LHCN-M2 (cell line): ENCODE measurements at regions not wholly inside any gene's neighbourhood (a gene's known extent, or its start where the extent isn't known, plus 50 kb on each side); places are given as distances from the start of the nearest gene placed in this dataset.
"Not testable (repeated sequence)": the region's sequence is repeated elsewhere in the genome, so short reads cannot be mapped to it uniquely, and the experiment has no call there.

ENCODE experiments used
- DNase-seq: peaks from one replicate; pipeline ENCODE4 v3.0.0-alpha.2; 2012; ENCODE audit warnings: low read depth

DNA sequence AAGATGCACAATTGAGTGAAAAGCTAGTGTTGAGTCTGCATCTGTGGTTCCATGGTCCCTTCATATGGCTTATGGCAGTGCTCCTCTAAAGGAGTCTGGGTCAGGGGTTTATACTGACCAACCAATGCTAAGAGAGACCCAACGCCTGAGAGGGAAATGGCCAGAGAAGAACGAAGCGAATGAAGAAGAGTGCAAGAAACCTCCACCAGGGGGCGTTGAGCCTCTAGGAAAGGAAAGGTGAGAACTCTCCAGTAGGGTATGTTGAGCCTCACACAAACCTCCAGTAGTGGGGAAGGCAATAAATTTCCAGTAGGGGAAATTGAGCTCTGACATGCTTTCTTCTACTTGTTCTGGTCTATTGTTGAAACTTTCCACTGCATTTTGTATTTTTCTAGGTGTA, 470.6 kb downstream of the PRDM9 start:
- no peak for DNase-seq

DNA sequence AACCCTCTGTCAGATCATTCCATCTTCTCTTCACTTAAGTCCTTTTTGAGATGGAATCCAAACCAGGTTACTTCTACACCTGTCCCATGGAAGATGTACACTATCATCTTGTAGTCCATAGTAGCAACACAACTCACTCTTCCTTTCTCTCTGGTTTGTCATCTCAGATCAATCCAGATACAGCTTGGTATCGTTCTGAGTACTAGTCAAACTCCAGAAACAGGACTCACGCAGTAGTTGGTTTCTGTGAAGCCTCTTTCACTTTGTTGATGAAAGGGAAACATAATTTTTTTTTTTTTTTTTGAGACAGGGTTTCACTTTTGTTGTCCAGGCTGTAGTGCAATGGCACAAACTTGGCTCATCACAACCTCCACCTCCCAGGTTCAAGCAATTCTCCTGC, 484.0 kb downstream of the PRDM9 start:
- DNase-seq = no peak

DNA sequence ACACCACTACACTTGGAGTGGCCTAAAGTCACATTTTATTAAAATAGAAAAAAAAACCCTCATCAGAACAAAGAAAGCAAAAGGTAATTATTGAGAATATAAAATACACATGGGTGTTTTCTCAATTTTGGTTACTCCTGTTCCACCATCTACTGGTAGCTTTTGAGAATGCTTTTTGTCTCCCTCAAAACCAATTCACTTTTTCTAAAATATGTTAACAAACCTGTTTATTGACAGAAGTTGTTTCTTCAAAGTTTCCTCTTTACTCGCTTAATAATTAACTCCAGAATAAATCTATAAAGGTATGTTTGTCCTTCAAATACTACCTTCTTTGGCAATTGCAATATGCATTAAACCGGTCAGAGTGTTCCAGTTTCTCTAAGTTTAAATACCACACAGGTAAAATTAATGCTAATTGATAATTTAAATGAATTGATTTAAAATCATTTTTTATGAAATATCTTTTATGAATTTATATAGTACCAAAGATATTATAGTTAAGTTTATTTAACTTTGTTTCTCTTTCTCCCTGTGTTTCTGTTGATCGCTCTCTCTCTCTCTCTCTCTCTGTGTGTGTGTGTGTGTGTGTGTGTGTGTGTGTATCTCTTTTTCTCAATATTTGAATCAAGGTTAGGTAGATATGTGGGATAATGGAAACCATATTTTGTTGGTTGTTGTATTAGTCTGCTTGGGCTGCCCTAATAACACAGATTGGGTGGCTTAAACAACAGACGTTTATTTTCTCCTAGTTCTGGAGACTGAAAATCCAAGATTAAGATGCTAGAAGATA, 487.4 kb downstream of the PRDM9 start:
- no peak for DNase-seq

DNA sequence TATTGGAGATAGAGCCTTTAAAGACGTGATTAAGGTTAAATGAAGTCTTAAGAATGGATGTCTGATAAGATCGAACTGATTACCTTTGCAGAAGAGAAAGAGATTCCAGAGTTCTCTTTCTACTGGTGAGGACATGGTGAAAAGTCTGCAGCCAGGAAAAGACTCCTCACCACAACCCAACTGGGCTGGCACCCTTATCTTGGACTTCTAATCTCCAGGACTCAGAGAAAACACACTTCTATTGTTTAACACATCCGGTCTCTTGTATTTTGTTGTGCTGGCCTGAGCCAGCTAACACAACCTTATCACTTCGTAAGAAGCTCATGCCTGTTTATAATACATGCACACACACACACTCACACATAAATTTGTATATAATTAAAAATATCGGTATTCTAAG, 489.1 kb downstream of the PRDM9 start:
- no peak for DNase-seq

DNA sequence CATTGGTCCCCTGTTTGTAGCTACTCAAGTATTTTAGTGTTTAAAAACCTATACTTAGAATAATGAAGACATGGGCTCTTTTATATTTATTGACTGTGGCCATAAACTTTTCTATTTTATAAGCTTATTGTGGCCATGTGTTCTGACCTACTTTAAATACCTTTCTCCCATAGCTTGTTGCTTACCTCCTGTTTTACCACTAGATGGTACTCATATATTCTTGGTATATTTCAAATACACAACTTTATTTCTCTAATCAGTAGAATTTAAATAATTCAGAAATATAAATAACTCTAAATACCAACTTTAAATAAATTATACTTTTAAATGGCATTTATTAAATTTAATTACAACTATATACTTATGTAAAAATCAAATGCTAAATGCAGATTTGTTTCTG, 498.0 kb downstream of the PRDM9 start:
- DNase-seq = no peak

DNA sequence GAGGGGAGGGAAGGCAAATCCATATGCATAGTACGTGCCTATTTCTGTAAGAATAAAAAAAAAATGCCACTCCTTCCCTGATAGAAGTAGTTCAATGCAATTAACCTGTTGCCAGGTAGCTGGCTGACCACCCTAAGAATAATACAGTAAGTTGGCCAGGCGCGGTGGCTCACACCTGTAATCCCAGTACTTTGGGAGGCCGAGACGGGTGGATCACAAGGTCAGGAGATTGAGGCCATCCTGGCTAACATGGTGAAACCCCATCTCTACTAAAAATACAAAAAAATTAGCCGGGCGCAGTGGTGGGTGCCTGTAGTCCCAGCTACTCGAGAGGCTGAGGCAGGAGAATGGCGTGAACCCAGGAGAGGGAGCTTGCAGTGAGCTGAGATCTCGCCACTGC, 510.3 kb downstream of the PRDM9 start:
- DNase-seq = not testable (repeated sequence)

DNA sequence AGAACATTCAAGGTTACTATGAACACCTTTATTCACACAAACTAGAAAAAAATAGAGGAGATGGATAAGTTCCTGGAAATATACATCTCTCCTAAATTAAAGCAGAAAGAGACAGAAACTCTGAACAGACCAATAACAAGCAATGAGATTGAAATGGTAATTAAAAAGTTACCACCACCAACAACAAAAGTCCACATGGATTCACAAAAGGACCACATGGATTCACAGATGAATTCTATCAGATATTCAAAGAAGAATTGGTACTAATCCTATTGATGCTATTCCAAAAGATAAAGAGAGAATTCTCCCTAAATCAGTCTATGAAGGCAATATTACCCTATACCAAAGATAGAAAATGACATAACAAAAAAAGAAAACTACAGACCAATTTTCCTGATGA, 518.9 kb downstream of the PRDM9 start:
- no peak for DNase-seq

DNA sequence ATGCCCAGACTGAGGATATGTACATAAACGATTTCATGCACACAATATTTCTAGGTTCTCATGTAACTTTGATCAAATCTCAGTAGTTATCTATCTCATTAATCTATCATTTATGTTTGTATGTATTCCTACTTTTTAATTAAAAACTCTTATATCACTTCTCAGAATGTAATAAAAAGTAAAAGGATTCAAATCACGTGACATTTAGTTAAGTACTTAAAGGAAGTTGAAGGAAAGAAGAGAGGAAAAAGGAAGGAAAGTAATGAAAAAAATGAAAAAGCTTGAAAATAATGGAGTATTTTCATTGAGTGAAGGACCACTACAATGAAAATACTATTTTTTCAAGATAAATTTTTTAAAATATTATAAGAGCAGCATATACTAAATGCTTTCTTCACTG, 535.3 kb downstream of the PRDM9 start:
- no peak for DNase-seq

DNA sequence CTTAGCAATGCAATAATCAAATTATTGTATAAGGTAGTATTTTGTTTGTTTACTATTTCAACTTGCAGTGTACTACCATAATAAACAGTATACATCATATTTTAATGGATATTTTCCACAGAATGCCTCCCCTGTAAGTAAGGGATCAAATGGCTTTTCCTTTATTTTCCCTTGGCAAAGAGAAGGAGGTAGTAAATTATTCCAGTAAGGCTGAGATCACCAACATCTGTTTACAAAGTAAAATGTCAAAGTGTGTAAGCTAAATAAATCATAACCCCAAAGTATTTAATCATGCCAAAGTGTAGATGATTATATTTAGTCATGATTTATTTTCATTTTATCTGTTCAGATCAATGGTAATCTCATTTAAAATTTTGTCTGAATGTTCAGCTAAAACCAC, 537.6 kb downstream of the PRDM9 start:
- DNase-seq = no peak

DNA sequence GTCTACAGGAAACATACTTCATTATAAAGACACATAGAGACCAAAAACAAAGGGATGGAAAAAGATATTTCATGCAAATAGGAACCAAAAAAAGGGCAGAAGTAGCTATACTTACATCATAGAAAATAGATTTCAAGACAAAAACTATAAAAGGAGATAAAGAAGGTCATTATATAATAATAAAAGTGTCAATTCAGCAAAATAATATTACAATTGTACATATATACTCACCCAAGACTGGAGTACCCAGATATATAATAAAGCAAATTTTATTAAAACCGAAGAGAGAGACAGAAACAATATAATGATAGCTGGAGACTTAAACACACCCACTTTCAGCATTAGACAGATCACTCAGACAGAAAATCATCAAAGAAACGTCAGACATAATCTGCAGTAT, 546.3 kb downstream of the PRDM9 start:
- no peak for DNase-seq

DNA sequence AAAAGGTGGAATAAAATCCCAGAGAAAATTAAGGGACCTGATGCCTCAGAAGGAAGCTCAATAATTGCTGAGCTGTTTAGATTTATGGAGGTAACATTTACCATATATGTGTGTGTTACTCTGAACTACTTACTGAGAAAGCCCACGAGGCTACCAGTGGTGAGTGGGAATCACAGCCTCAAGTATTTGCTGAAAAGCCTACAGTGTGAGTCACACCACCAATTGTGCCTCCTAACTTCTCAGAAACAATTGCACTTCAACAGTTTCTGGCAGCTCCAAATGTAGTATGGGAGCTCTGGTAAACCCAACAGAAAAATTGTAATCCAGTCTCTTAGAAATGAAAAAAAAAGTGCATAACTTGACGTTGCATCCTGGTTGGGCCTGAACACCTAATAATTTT, 551.6 kb downstream of the PRDM9 start:
- DNase-seq = no peak

DNA sequence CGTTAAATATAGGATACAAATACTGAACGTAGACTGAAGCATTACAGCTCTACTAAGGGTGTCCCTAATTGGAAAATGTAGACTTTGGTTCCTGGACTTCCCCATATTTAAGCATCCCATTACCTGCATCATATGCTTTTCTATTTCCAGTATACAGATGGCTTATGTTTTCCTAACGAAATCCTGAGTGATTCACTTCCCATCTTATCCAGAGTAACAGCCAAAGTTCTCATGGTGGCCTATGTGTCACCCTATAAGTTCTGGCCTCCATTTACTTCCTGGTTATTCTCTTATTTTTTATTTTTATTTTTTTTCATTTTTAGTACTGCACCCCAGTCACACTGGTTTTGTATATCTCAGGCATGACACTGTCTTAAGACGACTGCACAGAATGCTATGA, 552.3 kb downstream of the PRDM9 start:
- no peak for DNase-seq

DNA sequence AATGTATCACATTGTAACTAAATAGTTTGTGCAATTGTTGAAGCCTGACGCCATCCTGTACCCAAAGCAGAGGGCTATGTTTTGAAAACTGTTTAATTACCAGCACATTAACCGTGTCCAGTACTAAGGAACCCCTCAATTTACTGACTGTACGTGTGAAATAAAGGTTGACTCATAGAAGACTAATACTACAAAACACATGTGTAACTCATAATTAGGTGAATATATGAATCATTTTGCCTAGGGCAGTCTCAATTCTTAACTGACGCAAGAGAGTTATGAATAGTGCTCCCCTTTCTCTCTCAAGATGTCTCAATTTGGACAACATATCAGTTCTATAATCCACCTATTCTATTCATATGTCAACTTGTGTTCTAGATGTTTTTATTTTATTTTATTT, 558.4 kb downstream of the PRDM9 start:
- DNase-seq = no peak

DNA sequence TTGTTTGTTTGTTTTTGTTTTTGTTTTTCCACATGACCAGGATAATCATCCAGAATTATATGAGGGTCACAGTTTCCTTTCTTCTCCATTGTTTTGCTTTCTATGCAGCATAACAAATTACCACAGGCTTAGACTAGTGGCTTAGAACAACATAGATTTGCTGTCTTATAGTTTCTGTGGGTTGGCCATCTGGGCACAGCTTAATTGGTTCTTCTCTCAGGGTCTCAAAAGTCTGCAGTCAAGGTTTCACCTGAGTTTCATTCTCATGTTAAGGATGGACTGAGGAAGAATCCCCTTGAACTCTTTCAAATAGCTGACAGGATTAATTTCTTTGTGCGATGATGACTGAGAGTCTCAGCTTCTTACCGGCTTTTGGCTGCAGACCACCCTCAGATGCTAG, 559.8 kb downstream of the PRDM9 start:
- no peak for DNase-seq

DNA sequence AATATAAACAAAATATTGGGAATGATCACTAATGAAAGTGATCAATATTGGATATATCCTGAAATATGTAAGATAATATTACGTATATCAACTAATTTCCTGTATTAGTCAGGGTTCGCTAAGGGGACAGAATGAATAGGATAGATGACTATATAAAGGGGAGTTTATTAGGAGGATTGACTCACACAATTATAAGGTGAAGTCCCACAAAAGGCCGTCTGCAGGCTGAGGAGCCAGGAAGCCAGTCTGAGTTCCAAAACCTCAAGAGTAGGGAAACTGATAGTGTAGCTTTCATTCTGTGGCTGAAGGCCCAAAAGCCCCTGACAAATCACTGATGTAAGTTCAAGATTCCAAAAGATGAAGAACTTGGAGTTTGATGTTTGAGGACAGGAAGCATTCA, 561.1 kb downstream of the PRDM9 start:
- no peak for DNase-seq

DNA sequence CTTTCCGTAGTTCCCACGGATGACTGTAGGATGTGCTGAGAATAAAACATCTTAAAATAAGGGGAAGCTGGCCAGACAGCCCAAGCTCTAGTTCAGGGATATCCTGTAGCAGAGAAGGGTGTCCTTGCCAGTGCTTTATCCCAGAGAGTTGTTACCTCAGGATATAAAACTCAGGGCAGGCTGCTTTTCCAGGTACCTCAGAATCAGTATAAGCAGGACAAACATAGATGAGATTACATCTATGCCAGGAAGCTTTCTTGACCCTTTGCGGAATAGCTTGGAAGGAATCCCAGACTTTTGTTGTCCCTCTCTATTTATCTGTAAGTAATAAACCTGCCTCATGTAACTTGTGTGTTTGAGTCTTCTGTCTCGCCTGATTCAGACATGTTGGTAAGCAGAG, 565.7 kb downstream of the PRDM9 start:
- DNase-seq = no peak

DNA sequence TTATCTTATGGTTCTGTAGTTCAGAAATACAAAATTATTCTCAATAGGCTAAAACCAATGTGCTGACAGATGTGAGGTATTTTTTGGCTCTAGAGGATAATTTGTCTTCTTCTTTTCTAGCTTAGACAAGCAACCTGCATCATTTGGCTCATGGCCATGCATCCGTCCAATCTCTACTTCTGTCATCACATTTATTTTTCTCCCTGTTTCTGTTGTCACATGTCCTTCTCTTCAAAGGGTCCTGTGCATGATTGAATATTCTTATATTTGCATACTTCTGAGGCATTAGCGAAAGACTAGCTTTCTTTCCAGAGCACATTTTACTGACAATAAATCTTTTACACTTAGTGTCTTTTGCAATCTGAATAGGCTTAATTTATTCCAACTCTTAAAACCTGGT, 564.7 kb downstream of the CDH10 start:
- DNase-seq = no peak

DNA sequence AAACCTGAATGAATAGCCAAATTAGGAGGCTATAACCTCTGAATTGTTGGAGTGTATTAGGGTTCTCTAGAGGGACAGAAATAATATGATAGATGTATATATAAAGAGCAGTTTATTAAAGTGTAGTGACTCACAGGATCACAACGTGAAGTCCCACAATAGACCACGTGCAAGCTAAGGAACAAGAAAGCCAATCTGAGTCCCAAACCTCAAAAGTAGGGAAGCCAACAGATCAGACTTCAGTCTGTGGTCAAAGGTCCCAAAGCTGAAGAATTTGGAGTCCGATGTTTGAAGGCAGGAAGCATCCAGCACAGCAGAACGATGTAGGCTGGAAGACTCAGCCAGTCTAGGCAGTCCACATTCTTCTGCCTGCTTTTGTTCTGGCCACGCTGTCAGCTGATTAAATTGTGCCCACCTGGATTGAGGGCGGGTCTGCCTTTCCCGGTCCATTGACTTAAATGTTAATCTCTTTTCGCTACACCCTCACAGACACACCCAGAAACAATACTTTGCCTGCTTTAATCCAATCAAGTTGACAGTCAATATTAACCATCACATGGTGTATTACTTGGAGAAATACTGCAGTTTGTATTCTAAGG, 550.6 kb downstream of the CDH10 start:
- DNase-seq = no peak

DNA sequence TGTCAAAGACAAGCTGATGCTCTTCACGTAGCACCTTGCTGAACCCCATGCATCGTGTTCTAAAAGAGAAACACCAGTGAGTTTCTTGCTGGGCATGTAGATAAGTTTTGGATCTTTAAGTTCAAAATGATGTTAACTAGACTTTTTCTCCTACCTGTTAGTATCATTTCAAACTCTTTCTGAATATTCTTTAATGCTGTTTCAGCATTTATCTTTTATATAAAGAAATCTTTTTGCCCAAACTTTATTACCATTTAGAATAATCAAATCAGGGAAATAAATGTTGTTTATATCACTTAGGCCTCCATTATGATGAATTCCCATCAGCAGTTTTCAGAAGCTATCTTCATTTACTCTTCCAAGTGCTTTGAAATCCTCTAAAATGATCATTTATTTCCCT, 542.8 kb downstream of the CDH10 start:
- no peak for DNase-seq

DNA sequence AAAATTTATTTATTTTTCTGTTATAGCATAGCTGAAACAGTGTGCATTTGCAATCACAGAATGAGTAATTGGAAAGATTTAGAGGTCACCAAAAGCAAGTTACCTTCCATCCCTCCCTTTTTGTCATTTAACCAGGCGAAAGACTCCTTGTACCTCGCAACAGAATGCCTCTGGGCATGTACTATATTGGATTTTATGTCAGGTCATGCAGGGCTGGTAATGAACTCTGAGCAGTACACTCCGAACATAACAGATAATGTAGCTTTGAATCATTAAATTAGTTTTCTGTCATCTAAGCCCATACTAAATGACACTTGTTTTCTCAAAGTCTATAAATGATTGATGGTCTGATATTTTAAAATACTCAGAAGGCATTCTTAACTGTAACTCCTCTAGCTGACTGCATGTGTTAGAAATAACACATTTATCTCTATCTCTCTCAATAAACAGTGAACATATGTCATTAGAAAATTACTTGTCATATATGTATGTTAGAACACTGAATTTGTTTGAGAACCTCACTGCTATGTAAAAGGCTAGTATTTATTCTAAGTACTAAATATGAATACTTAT, 541.2 kb downstream of the CDH10 start:
- no peak for DNase-seq

DNA sequence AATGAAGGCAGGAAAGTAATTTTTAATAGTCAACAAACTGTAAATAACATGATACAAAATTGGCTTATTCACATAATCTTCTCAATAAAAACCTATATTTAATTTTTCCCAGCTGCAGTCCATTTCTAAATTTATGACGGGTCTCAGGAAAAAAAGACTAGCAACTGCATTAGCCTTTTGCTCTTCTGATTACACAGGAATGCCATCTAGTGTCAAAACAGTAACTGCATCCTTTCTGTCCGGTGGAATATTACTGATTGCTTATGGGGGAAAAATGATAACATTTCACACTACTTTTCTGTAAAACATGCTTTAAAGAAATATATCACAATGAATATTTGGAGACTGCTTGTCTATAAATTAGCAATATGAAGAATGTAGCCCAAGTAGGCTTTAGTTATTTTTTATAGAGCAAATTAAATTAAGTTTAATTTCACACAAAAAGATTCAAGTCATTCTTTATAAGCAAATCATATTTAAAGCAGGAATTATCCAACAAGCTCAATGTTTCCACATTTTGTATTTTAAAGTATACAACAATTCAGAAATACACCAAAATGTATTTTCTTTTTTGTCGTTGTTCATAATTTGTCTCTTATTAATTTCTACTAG, 534.7 kb downstream of the CDH10 start:
- no peak for DNase-seq

DNA sequence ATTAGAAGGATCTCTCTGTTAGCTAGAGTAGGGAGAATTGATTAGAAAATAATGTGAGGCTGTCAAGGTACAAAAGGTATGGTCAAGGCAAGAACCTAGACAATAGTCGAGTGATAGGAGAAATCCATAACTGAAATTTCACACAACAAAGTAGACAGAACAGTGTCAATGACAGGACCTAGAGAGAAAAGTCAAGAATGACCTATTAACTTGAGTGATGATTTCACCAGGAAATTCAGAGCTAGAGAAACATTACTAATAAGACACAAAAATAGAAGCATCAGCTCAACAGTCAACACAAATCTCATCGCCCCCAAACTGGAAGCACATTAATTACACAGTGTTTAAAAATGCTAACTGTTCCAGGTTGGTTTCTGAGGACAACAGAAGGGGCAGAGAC, 532.4 kb downstream of the CDH10 start:
- no peak for DNase-seq

DNA sequence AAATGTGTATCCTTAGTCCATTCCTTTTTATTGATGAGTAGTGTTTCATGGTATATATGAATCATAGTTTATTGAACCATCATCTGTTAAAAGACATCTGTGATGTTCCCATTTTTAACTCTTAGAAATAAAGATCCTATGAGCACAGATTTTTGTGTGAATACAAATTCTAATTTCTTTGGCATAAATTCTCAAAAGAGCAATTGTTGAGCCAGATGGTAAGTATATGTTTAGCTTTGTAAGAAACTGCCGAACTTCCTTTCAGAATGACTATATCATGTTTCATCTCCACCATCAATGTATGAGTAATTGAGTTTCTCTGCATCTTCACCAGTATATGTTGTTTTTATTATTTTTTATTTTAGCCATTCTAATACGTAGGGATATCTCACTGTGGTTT, 526.4 kb downstream of the CDH10 start:
- no peak for DNase-seq
